Fibroblast of villous mesenchyme (primary cell): ENCODE measurements at regions not wholly inside any gene's neighbourhood (a gene's known extent, or its start where the extent isn't known, plus 50 kb on each side); places are given as distances from the start of the nearest gene placed in this dataset.

ENCODE experiments used
- DNase-seq: peaks from one replicate; pipeline ENCODE4 v3.0.0-alpha.2; 2010; ENCODE audit warnings: low read depth
- H3K4me3 ChIP-seq: 2 replicates; pipeline ENCODE4 v1.5.1; 2011; ENCODE audit warnings: low read depth, mild to moderate bottlenecking, low read length
- CTCF ChIP-seq: IDR thresholded peaks from 2 replicates; pipeline ENCODE4 v1.5.1; 2012; ENCODE audit warnings: low read depth, mild to moderate bottlenecking, low read length; ENCODE audit not compliant: insufficient read depth

- TF ChIP-seq CTCF = no peak
- DNase-seq = no peak
- no peak overlapping the region for H3K4me3 ChIP-seq
These were observed 81.3 kb upstream of the DYNAP start for GRCh38 chr18:54509793-54510192.

GRCh38 chr18:54515149-54515548 is 75.9 kb upstream of the DYNAP start:
- TF ChIP-seq CTCF = no peak
- H3K4me3 ChIP-seq = no peak overlapping the region
- DNase-seq = no peak

- no peak overlapping the region for H3K4me3 ChIP-seq
- DNase-seq = no peak
These were observed 73.5 kb upstream of the DYNAP start for GRCh38 chr18:54517521-54517920.

GRCh38 chr18:54521846-54522245 is 69.2 kb upstream of the DYNAP start:
- H3K4me3 ChIP-seq = no peak overlapping the region
- no peak for TF ChIP-seq CTCF

More at GRCh38 chr18:54517521-54517920, 73.5 kb upstream of the DYNAP start:
- TF ChIP-seq CTCF = no peak

GRCh38 chr18:54528942-54529376 is 62.1 kb upstream of the DYNAP start:
- DNase-seq = no peak
- no peak overlapping the region for H3K4me3 ChIP-seq
- TF ChIP-seq CTCF = no peak

More at GRCh38 chr18:54521846-54522245, 69.2 kb upstream of the DYNAP start:
- DNase-seq = no peak

- H3K4me3 ChIP-seq = no peak overlapping the region
- no peak for TF ChIP-seq CTCF
- no peak for DNase-seq
These were observed 61.6 kb upstream of the DYNAP start for GRCh38 chr18:54529444-54529843.

GRCh38 chr18:54530285-54530684 is 60.8 kb upstream of the DYNAP start:
- DNase-seq = no peak
- no peak for TF ChIP-seq CTCF
- H3K4me3 ChIP-seq = no peak overlapping the region
